ENCODE measurements at regions not wholly inside any gene's neighbourhood (a gene's known extent, or its start where the extent isn't known, plus 50 kb on each side); places are given as distances from the start of the nearest gene placed in this dataset.

DNA sequence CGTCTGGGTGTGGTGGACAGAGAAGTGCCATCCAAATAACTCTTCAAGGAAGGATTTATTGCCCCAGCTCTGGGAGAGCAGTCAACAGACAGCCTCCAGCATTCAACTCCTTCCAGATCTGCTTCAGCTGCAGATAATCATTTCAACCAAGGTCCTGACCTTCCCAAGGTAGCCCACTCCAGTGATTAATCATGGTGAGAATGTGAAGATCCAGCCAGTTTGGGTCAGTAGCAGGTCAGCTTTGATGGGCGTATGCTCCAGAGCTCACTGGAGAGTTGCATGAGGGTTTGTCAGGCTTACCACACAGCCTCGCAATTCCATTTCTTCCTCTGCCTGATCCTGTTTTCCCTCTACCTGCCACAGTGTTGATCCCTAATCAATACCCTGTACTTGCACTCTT is 214.5 kb upstream of the ZRANB2 start:
- TF ChIP-seq, protein P1, sequence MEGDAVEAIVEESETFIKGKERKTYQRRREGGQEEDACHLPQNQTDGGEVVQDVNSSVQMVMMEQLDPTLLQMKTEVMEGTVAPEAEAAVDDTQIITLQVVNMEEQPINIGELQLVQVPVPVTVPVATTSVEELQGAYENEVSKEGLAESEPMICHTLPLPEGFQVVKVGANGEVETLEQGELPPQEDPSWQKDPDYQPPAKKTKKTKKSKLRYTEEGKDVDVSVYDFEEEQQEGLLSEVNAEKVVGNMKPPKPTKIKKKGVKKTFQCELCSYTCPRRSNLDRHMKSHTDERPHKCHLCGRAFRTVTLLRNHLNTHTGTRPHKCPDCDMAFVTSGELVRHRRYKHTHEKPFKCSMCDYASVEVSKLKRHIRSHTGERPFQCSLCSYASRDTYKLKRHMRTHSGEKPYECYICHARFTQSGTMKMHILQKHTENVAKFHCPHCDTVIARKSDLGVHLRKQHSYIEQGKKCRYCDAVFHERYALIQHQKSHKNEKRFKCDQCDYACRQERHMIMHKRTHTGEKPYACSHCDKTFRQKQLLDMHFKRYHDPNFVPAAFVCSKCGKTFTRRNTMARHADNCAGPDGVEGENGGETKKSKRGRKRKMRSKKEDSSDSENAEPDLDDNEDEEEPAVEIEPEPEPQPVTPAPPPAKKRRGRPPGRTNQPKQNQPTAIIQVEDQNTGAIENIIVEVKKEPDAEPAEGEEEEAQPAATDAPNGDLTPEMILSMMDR (conservative IDR thresholded peaks at IDR 0.05; ENCODE audit: low read depth, low read length), result no peak
- TF ChIP-seq EZH2 (IDR thresholded peaks at IDR 0.05; ENCODE audit: low read length, unreplicated experiment), result no peak

Measured in PC-3 (cell line).